Retina (tissue), 1 donor: ENCODE measurements at regions not wholly inside any gene's neighbourhood (a gene's known extent, or its start where the extent isn't known, plus 50 kb on each side); places are given as distances from the start of the nearest gene placed in this dataset.
"Not testable (repeated sequence)": the region's sequence is repeated elsewhere in the genome, so short reads cannot be mapped to it uniquely, and the experiment has no call there.

Source experiments
- DNase-seq: peaks from one replicate; pipeline ENCODE4 v3.0.0-alpha.2; 2016

- not testable (repeated sequence) for DNase-seq
These were observed 79.1 kb upstream of the CLDN5 start for GRCh38 chr22:19603346-19603745.

GRCh38 chr22:19603767-19604166 is 79.6 kb upstream of the CLDN5 start:
- no peak for DNase-seq

GRCh38 chr22:19604711-19605268 is 80.6 kb upstream of the CLDN5 start:
- no peak for DNase-seq

- DNase-seq: no peak
These were observed 81.5 kb upstream of the CLDN5 start for GRCh38 chr22:19605508-19606331.

GRCh38 chr22:19606332-19607191 is 82.4 kb upstream of the CLDN5 start:
- no peak for DNase-seq

GRCh38 chr22:19607192-19608002 is 83.2 kb upstream of the CLDN5 start:
- DNase-seq: no peak

- DNase-seq: no peak
These were observed 83.9 kb upstream of the CLDN5 start for GRCh38 chr22:19608003-19608690.

GRCh38 chr22:19609753-19610152 is 85.5 kb upstream of the CLDN5 start:
- not testable (repeated sequence) for DNase-seq

GRCh38 chr22:19610518-19611253 is 86.5 kb upstream of the CLDN5 start:
- no peak for DNase-seq

- DNase-seq: no peak
These were observed 87.4 kb upstream of the CLDN5 start for GRCh38 chr22:19611590-19611989.

GRCh38 chr22:19612866-19613572 is 88.8 kb upstream of the CLDN5 start:
- DNase-seq: no peak

- no peak for DNase-seq
These were observed 90.3 kb upstream of the CLDN5 start for GRCh38 chr22:19614536-19614863.

- no peak for DNase-seq
These were observed 90.8 kb upstream of the CLDN5 start for GRCh38 chr22:19615001-19615461.

GRCh38 chr22:19615867-19616581 is 91.8 kb upstream of the CLDN5 start:
- DNase-seq: no peak

- DNase-seq: no peak
These were observed 94.9 kb upstream of the SEPTIN5 start for GRCh38 chr22:19619144-19620009.

- peak; percentile 28 for DNase-seq
These were observed 93.4 kb upstream of the SEPTIN5 start for GRCh38 chr22:19620742-19621371.

- peak; percentile 24 for DNase-seq
These were observed 92.8 kb upstream of the SEPTIN5 start for GRCh38 chr22:19621373-19622060.

GRCh38 chr22:19622061-19622441 is 92.3 kb upstream of the SEPTIN5 start:
- peak; percentile 56 for DNase-seq
